NOMO-1 treated with DMSO at 0.1 percent for 48 hours (cell line): ENCODE measurements at regions not wholly inside any gene's neighbourhood (a gene's known extent, or its start where the extent isn't known, plus 50 kb on each side); places are given as distances from the start of the nearest gene placed in this dataset.

Experiments used
- DNase-seq: peaks from one replicate; lab custom pipeline; 2025; ENCODE audit not compliant: unreplicated experiment; lab: John Stamatoyannopoulos, UW

DNA sequence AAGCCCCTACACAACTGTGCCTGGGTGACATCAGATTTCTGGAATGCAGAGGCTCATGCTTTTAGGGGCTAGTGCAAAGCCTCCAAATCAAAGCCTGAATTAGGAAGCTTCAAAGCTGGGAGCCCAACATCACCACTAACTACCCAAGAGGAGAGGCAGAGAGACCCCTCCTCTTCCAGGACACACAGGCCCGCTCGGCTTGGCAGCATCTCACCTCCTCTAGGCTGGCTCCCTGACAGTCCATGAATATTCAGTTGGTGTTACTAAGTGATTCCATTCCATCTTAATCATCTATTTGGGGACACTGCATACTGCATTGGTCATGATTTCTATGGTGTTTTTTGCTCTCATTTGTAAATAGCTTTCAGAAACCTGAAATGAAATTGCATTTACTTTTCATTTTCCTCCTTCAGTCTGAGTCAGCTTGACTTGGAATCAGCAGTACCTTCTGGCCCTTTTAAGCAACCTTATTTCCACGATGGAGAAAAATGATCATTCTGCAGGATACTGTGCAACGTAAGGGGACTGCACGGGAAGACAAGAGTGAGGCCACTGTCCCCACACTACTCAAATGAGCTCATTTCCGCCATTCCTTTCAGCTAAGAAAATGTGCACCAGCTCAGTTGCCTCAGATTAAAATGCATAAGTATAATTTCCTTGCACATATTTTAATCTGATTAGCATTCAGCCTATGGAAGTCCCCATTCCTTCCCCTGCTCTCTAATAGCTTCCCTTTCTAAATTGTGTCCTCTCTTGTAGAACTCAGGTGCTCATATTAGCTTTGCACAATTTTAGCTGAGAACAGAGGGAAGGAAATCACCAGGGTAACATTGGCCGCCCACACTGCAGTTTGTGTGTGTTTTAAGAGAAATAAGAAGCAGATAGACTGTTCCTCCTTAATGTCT is 219.9 kb downstream of the RFC3 start:
- DNase-seq = no peak

DNA sequence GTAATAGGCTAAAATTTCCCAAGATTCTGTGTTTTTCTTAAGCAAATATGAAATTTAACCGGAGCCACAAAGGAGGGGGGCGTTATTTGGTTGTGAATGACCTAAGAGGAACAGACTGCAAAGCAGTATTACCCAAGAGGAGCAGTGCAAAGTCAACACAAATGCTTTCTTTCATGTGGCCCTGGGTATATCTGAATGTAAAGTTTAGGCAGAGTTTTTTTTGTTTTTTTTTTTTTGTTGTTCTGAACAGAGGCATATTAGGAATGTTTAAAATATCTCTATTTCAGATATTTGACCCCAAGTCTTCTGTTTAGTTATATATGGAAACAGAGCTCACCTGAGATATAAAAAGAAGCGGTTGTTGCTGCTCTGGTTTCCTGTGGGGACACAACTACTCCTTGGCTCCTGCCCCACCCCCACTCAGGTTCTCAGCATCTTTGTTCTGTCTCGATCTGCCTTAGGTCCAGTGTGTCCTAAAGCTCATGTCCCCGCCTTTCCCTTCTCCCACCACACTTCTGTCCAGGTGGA is 220.7 kb downstream of the RFC3 start:
- DNase-seq = no peak

DNA sequence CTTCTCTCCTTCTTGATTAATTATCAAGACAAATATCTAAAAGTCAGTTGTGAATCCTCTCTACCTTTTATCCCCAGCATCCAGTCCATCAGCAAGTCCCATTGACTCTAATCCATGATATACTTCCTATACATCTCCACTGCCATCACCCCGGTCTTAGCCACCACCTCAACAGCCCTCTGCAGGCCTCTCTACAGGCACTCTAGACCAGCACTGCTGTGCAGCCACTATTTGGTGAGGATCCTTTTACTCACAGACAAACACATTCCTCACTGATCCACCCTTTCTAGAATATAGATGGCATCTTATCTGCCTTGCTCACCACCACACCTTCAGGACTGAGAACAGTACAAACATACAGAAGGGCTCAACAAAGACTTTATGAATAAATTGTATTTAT is 221.7 kb downstream of the RFC3 start:
- DNase-seq = no peak

DNA sequence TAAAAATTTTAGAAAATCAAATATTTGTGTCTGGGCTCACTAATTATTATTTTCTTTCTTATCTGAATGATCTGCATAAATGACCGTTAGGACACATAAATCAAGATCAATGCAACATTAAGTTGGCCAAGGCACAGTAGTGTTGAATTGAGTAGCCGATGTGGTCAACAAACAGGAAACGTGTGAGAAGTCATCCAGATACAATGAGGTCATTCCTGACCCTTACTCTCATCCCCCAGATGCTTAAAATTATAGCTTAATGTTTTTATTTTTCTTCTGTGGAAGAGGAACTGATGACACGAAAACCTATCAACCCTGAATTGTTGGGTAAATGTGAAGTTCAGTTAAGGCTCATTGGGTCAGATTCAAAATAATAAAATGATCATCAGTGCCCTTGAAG is 222.9 kb downstream of the RFC3 start:
- DNase-seq = no peak

GRCh38 chr13:34044041-34044440 is 226.1 kb downstream of the RFC3 start:
- no peak for DNase-seq

DNA sequence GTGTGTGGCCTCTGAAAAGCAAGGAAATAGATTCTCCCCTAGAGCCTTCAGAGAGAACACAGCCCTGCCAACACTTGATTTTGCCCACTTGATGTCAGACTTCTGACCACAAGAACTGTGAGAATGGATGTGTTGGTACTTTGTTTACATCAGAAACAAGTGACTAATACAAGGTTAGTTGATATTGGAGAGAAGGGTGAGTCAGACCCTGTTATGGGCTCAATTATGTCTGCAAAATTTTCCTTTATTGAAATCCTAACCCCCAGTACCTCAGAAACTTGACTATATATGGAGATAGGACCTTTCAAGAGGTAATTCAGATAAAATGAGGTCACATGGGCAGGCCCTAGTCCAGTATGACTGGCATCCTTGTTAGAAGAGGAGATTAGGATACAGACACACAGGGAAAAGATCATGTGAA is 226.7 kb downstream of the RFC3 start:
- DNase-seq = no peak

DNA sequence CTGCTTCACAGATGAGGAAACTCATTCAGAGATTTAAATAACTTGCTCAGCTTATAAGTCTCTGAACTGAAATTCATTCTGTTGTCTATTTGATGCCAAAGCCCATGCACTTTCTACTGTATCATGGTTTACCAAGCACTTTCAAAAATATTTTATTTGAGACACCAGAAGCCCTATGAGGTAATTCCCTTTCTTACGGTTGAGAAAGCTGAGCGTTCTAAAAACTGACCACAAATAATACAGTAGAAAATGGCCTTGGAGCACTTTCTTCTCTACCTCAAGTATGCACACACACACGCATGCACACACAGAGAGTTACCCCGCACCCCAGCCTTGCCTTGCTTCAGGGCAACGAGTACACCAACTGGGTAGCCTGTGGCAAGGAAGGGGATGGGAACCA is 228.5 kb downstream of the RFC3 start:
- DNase-seq = no peak

- DNase-seq = no peak
These were observed 230.7 kb downstream of the RFC3 start for GRCh38 chr13:34048652-34049051.

DNA sequence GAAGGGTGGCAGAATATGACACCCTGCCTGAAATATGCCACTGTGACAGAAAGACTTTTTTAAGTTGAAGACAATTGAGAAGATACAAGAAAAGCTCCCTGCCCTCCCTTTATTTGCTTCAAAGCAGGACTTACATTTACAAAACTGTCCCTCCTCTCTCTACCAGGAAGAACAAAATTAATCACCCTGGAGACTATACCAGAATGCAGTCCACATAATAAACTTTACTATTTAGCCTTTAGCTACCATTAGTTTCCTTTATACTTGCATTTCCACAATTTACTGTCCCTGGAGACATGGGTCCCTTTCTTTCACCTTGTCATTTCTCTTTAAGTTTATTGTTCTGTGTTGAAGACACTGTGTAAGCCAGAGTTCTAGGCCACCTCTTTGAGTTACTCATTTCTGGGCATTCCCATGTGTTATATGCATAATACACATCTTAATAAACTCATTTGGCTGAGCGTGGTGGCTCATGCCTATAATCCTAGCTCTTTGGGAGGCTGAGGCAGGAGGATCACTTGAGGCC is 238.8 kb downstream of the RFC3 start:
- DNase-seq = no peak

DNA sequence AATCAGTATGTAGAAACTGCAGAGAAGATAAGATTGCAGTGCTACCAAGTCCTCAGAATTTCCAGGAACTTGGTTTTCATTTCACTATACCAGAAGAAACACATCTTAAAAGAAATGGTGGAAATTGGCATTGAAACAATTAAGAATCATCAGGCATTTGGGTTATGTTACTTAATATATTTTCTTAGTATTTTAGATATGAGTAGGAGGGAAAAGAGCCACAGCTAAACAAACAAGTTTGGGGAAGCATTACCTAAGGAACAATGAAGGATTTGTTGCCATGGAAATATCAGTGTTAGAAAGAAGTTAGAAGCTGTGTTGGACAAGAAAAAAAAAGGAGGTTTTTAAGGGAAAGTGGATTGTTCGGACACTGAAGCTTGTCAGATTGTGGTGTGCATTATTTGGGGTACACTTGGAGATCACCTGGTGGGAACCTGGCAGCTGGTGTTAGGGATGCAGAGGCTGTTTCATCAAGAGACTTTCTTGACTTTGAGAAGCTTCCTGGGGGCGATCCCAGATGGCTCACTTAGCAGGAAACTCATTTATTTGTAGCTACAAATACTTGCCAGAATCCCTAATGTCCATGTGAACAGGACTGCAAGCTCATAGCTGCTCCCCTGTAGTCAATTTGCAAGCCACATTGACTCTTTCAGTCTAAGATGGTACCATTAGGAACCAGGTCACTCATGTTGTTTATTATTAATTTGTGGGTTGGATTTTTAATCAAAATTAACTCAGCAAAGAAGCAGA is 246.7 kb downstream of the RFC3 start:
- DNase-seq = no peak

GRCh38 chr13:34065928-34066327 is 248.0 kb downstream of the RFC3 start:
- no peak for DNase-seq

GRCh38 chr13:34066344-34066743 is 248.4 kb downstream of the RFC3 start:
- no peak for DNase-seq

DNA sequence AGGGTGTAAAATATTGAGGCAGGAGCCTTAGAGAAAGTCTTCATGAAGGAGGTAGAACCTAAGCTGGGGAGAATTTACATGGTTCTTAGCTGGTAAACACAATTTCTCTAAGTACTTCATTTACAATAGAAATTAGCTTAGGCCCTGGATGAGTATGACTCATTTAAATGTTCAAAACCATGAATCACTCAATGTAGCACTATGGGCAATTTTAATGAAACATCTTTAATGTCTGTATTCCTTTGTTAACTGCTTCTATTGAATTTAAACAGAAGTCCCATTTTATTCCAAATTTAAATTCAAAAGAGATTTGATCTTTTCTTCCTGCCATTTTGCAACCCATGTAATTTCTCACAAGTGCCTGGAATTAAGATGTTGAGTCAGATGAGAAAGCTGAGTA is 252.1 kb downstream of the RFC3 start:
- no peak for DNase-seq

DNA sequence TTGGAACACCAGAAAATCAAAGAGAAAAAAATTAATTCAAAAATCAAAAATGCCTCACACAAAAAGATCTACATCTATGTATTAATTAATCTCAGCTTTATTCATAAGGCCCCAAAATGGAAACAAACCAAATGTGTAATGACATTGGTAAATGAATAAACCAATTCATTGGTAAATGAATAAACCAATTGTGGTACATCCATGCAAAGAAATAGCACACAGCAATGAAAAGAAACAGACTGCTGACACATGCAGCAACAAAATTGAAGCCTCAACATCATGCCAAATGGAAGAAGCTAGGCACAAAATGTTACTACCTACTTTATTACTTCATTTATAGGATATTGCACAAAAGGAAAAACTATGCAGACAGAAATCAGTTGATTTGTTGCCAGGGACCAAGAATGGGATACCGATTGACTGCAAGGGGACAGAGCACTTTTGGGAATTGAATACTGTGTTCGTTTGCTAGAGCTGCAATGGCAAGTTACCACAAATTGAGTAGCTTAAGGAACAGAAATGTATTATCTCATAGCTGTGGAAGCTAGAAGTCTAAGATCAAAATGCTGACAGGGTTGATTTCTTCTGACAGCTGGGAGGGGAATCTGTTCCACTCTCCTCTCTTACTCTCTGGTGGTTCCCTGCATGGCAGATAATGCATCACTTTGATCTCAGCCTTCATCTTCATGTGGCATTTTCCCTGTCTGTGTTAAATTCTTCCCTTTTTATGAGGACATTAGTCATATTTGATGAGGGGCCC is 252.8 kb downstream of the RFC3 start:
- no peak for DNase-seq

DNA sequence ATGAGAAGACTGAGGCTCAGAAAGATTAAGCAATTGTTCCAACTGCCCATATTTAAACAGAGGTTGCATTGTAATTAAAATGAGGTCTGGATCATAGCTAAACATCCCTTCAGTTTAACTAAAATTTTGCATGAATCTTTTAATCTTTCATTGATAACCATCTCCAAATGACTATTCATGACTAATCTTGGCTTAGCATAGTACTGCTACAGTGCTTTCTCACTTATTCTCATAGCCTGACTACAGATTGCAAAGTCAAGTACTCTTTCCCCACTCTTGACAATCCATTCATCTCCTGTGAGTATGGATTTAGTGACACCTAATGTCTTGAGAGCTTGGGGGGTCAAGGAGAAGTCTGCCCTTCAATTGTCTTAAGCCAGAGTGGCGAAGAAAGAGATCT is 258.4 kb downstream of the RFC3 start:
- no peak for DNase-seq

DNA sequence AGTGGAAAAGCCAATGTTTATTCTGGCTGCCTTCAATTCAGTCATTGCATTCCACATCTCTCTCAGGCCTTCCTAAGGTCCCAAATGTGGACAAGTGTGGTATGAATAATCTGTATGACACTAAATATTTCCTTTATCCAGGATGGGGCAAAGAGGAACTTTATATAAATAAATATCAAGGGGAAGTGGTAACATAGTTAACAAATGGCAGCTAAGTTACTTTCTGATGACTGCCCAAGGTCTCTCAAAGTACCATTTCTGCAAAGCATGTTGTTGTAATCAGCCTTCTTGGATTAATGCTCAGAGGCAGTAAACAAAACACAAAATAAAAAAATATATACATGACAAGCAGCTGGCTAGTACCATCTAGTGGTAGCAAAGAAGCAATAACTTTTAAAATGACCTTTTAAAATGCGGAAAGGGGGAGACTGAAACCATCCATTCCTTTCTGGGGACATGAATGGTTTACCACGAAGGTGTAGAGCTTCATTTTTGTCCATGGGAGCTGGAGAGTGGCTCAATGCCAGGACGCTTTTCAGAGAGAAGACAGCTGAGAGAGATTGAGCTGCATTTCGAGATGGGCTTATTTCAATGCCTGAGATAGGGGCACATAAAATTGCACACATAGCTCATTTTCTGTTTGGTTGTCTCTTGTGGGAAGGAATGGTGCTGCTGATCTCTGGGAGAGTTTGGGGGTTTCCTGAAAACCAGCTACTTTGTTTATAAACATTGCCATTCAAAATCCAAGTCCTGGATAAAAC is 259.2 kb downstream of the RFC3 start:
- DNase-seq = peak; percentile 18

GRCh38 chr13:34078334-34078999 is 260.5 kb downstream of the RFC3 start:
- DNase-seq = no peak

DNA sequence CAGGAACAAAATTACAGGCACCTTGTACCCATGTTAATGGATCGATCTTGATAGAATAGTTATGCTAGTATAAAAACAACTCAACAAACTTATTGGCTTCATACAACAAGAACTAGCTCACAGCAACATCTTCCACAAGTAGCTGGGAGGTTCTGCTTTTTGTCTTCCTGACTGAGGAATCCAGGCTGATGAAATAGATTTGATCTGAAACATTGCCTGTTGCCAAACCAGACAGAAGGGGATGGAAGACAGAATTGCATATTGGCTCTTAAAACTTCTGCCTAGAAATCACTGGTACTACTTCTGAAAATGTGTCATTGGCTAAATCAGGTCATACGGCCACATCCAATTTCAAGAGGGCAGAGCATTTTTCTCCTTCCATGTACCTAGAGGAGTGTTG is 267.3 kb downstream of the RFC3 start:
- DNase-seq = no peak

- no peak for DNase-seq
These were observed 268.3 kb downstream of the RFC3 start for GRCh38 chr13:34086281-34086680.

DNA sequence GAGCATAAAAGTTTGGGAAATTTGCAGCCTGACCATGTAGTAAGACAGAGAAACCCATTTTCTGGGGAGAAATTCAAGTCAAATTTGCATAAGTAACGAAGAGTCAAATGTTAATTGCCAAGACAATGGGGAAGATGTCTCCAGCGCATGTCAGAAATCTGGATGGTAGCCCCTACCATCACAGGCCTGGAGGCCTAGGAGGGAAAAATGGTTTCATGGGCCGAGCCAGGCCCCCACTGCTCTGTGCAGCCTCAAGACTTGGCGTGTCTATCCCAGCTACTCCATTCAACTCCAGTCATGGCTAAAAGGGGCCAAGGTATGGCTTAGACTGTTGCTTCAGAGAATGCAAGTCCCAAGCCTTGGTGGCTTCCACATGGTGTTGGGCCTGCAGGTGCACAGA is 269.8 kb downstream of the RFC3 start:
- no peak for DNase-seq
